WTC11 (cell line): ENCODE measurements at regions not wholly inside any gene's neighbourhood (a gene's known extent, or its start where the extent isn't known, plus 50 kb on each side); places are given as distances from the start of the nearest gene placed in this dataset.

ENCODE experiments used
- CREM ChIP-seq: sonication (generic); formaldehyde crosslinking; IDR thresholded peaks from 2 replicates; pipeline ENCODE4 v1.8.1; 2022; ENCODE audit warnings: mild to moderate bottlenecking, missing genetic modification reagents, moderate library complexity
- JUN ChIP-seq: sonication (generic); formaldehyde crosslinking; IDR thresholded peaks from 2 replicates; pipeline ENCODE4 v1.8.0; 2023; ENCODE audit warnings: mild to moderate bottlenecking, missing genetic modification reagents
- NFE2L1 ChIP-seq: sonication (generic); formaldehyde crosslinking; IDR thresholded peaks from 2 replicates; pipeline ENCODE4 v1.8.1; 2023; ENCODE audit warnings: missing genetic modification reagents
- SP1 ChIP-seq: sonication (generic); formaldehyde crosslinking; conservative IDR thresholded peaks from 2 replicates; pipeline ENCODE4 v1.8.1; 2022; ENCODE audit warnings: missing genetic modification reagents
- ZNF121 ChIP-seq: sonication (generic); formaldehyde crosslinking; IDR thresholded peaks from 2 replicates; pipeline ENCODE4 v1.8.0; 2023; ENCODE audit warnings: missing genetic modification reagents
- ZNF416 ChIP-seq: fragments of 250-450 bp; sonication (Bioruptor Pico); IDR thresholded peaks from 2 replicates; pipeline ENCODE4 v1.9.0; 2021; ENCODE audit warnings: mild to moderate bottlenecking, inconsistent platforms
- TF ChIP-seq, protein P1 (sequence below): fragments of 200-600 bp; IDR thresholded peaks from 2 replicates; pipeline ENCODE4 v1.8.0; 2022; ENCODE audit warnings: antibody characterized with exemption
- TF ChIP-seq, protein P2 (sequence below): sonication (generic); formaldehyde crosslinking; IDR thresholded peaks from 2 replicates; pipeline ENCODE4 v1.8.1; 2023; ENCODE audit warnings: mild to moderate bottlenecking, moderate library complexity, missing genetic modification reagents
- TF ChIP-seq, protein P3 (sequence below): sonication (generic); formaldehyde crosslinking; IDR thresholded peaks from 2 replicates; pipeline ENCODE4 v1.8.1; 2023; ENCODE audit warnings: mild to moderate bottlenecking, missing genetic modification reagents
- TF ChIP-seq, protein P4 (sequence below): fragments of 250-450 bp; sonication (Bioruptor Pico); IDR thresholded peaks from 2 replicates; pipeline ENCODE4 v1.9.0; 2021; ENCODE audit warnings: mild to moderate bottlenecking
- TF ChIP-seq, protein P5 (sequence below): sonication (generic); formaldehyde crosslinking; IDR thresholded peaks from 2 replicates; pipeline ENCODE4 v1.8.0; 2023; ENCODE audit warnings: mild to moderate bottlenecking, missing genetic modification reagents

DNA sequence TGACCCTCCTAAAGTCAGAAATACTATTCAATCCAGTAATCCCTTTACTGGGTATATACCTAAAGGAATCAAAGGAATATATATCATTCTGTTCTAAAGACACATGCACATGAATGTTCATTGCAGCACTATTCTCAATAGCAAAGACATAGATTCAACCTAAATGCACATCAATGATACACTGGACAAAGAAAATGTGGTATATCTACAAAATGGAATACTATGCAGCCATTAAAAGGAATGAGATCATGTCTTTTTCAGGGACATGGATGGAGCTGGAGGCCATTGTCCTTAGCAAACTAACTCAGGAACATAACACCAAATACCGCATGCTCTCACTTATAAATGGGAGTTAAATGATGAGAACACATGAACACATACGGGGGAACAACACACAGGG is 306.0 kb upstream of the EPHA5 start:
- TF ChIP-seq, protein P1, sequence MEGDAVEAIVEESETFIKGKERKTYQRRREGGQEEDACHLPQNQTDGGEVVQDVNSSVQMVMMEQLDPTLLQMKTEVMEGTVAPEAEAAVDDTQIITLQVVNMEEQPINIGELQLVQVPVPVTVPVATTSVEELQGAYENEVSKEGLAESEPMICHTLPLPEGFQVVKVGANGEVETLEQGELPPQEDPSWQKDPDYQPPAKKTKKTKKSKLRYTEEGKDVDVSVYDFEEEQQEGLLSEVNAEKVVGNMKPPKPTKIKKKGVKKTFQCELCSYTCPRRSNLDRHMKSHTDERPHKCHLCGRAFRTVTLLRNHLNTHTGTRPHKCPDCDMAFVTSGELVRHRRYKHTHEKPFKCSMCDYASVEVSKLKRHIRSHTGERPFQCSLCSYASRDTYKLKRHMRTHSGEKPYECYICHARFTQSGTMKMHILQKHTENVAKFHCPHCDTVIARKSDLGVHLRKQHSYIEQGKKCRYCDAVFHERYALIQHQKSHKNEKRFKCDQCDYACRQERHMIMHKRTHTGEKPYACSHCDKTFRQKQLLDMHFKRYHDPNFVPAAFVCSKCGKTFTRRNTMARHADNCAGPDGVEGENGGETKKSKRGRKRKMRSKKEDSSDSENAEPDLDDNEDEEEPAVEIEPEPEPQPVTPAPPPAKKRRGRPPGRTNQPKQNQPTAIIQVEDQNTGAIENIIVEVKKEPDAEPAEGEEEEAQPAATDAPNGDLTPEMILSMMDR: no peak
- TF ChIP-seq, protein P2, sequence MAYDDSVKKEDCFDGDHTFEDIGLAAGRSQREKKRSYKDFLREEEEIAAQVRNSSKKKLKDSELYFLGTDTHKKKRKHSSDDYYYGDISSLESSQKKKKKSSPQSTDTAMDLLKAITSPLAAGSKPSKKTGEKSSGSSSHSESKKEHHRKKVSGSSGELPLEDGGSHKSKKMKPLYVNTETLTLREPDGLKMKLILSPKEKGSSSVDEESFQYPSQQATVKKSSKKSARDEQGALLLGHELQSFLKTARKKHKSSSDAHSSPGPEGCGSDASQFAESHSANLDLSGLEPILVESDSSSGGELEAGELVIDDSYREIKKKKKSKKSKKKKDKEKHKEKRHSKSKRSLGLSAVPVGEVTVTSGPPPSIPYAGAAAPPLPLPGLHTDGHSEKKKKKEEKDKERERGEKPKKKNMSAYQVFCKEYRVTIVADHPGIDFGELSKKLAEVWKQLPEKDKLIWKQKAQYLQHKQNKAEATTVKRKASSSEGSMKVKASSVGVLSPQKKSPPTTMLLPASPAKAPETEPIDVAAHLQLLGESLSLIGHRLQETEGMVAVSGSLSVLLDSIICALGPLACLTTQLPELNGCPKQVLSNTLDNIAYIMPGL (CRISPR knock-in tag): no peak
- no peak for TF ChIP-seq SP1 (CRISPR knock-in tag)
- no peak for TF ChIP-seq NFE2L1
- TF ChIP-seq CREM (CRISPR knock-in tag): no peak
- no peak for TF ChIP-seq JUN (CRISPR knock-in tag)
- no peak for TF ChIP-seq ZNF416 (CRISPR knock-in tag)
- TF ChIP-seq ZNF121: no peak
- TF ChIP-seq, protein P3, sequence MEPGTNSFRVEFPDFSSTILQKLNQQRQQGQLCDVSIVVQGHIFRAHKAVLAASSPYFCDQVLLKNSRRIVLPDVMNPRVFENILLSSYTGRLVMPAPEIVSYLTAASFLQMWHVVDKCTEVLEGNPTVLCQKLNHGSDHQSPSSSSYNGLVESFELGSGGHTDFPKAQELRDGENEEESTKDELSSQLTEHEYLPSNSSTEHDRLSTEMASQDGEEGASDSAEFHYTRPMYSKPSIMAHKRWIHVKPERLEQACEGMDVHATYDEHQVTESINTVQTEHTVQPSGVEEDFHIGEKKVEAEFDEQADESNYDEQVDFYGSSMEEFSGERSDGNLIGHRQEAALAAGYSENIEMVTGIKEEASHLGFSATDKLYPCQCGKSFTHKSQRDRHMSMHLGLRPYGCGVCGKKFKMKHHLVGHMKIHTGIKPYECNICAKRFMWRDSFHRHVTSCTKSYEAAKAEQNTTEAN: no peak
- TF ChIP-seq, protein P4, sequence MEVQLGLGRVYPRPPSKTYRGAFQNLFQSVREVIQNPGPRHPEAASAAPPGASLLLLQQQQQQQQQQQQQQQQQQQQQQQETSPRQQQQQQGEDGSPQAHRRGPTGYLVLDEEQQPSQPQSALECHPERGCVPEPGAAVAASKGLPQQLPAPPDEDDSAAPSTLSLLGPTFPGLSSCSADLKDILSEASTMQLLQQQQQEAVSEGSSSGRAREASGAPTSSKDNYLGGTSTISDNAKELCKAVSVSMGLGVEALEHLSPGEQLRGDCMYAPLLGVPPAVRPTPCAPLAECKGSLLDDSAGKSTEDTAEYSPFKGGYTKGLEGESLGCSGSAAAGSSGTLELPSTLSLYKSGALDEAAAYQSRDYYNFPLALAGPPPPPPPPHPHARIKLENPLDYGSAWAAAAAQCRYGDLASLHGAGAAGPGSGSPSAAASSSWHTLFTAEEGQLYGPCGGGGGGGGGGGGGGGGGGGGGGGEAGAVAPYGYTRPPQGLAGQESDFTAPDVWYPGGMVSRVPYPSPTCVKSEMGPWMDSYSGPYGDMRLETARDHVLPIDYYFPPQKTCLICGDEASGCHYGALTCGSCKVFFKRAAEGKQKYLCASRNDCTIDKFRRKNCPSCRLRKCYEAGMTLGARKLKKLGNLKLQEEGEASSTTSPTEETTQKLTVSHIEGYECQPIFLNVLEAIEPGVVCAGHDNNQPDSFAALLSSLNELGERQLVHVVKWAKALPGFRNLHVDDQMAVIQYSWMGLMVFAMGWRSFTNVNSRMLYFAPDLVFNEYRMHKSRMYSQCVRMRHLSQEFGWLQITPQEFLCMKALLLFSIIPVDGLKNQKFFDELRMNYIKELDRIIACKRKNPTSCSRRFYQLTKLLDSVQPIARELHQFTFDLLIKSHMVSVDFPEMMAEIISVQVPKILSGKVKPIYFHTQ (CRISPR knock-in tag): no peak
- TF ChIP-seq, protein P5, sequence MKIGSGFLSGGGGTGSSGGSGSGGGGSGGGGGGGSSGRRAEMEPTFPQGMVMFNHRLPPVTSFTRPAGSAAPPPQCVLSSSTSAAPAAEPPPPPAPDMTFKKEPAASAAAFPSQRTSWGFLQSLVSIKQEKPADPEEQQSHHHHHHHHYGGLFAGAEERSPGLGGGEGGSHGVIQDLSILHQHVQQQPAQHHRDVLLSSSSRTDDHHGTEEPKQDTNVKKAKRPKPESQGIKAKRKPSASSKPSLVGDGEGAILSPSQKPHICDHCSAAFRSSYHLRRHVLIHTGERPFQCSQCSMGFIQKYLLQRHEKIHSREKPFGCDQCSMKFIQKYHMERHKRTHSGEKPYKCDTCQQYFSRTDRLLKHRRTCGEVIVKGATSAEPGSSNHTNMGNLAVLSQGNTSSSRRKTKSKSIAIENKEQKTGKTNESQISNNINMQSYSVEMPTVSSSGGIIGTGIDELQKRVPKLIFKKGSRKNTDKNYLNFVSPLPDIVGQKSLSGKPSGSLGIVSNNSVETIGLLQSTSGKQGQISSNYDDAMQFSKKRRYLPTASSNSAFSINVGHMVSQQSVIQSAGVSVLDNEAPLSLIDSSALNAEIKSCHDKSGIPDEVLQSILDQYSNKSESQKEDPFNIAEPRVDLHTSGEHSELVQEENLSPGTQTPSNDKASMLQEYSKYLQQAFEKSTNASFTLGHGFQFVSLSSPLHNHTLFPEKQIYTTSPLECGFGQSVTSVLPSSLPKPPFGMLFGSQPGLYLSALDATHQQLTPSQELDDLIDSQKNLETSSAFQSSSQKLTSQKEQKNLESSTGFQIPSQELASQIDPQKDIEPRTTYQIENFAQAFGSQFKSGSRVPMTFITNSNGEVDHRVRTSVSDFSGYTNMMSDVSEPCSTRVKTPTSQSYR (CRISPR knock-in tag): no peak
